Erythroblast (primary cell): ENCODE measurements at regions not wholly inside any gene's neighbourhood (a gene's known extent, or its start where the extent isn't known, plus 50 kb on each side); places are given as distances from the start of the nearest gene placed in this dataset.

Experiments
- DNase-seq, 2 experiments: peaks; one replicate each; lab custom pipeline; 2025; lab: John Stamatoyannopoulos, UW
- GATA1 ChIP-seq: IDR thresholded peaks from 2 replicates; pipeline ENCODE4 v1.6.1; 2011; ENCODE audit warnings: low read depth, mild to moderate bottlenecking, control low read depth, low read length, moderate library complexity
- POLR2A ChIP-seq: IDR thresholded peaks from 2 replicates; pipeline ENCODE4 v1.6.1; 2011; ENCODE audit warnings: mild to moderate bottlenecking, low read length

GRCh38 chr22:48829908-48830307 lies 997.8 kb downstream of the BRD1 start:
- no peak for DNase-seq
- TF ChIP-seq POLR2A (no peak), GATA1 (no peak)

- DNase-seq: no peak
- TF ChIP-seq GATA1 (no peak), POLR2A (no peak)
Measured at GRCh38 chr22:48828688-48829087, 999.0 kb downstream of the BRD1 start.

- DNase-seq: no peak
- TF ChIP-seq GATA1 (no peak), POLR2A (no peak)
Measured at GRCh38 chr22:48827904-48828555, 999.6 kb downstream of the BRD1 start.

GRCh38 chr22:48827268-48827846 lies 1000.3 kb downstream of the BRD1 start:
- no peak for DNase-seq

GRCh38 chr22:48826546-48826945 lies 1001.1 kb downstream of the BRD1 start:
- no peak for DNase-seq
- TF ChIP-seq GATA1 (no peak), POLR2A (no peak)

More at GRCh38 chr22:48827268-48827846, 1000.3 kb downstream of the BRD1 start:
- TF ChIP-seq POLR2A (no peak), GATA1 (no peak)

GRCh38 chr22:48825802-48826520 lies 1001.7 kb downstream of the BRD1 start:
- no peak for DNase-seq

GRCh38 chr22:48824712-48825651 lies 1002.7 kb downstream of the BRD1 start:
- TF ChIP-seq POLR2A (no peak), GATA1 (no peak)
- DNase-seq: no peak

More at GRCh38 chr22:48825802-48826520, 1001.7 kb downstream of the BRD1 start:
- TF ChIP-seq POLR2A: no peak
- no peak for TF ChIP-seq GATA1

- no peak for DNase-seq
- TF ChIP-seq POLR2A (no peak), GATA1 (no peak)
Measured at GRCh38 chr22:48823941-48824340, 1003.7 kb downstream of the BRD1 start.

GRCh38 chr22:48822278-48823233 lies 1005.1 kb downstream of the BRD1 start:
- no peak for DNase-seq
- TF ChIP-seq GATA1: no peak
- TF ChIP-seq POLR2A: no peak

- DNase-seq: no peak
- TF ChIP-seq POLR2A (no peak), GATA1 (no peak)
Measured at GRCh38 chr22:48821727-48822126, 1005.9 kb downstream of the BRD1 start.

- TF ChIP-seq GATA1 (no peak), POLR2A (no peak)
- DNase-seq: no peak
Measured at GRCh38 chr22:48821346-48821690, 1006.4 kb downstream of the BRD1 start.
